GM18858 (cell line): ENCODE measurements at regions not wholly inside any gene's neighbourhood (a gene's known extent, or its start where the extent isn't known, plus 50 kb on each side); places are given as distances from the start of the nearest gene placed in this dataset.

ENCODE experiments used
- ATAC-seq: cut with Tn5 transposase; IDR thresholded peaks from one replicate; pipeline ENCODE4 v1.9.1; 2021; ENCODE audit not compliant: unreplicated experiment

- no peak for ATAC-seq
Measured at GRCh38 chr14:61226015-61226654, 55.0 kb downstream of the TMEM30B start.

DNA sequence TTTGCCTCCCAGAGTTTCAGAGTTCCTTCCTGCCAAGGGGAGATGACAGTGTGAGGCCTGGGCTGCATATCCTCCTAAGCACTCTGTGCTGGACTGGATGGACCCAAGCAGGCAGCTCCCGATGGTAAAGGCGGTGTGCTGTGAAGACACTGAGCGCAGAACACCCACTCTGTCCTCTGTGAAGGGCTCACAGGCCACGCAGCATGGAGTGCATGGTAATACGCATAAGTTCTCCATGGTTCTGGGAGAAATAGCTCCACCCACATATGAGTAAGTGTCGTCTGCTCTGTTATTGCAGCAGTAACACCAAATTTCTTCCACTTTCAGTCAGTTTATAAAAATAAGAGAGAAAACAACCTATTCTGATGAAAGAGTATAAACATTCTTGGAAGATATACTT lies 55.8 kb downstream of the TMEM30B start:
- no peak for ATAC-seq

DNA sequence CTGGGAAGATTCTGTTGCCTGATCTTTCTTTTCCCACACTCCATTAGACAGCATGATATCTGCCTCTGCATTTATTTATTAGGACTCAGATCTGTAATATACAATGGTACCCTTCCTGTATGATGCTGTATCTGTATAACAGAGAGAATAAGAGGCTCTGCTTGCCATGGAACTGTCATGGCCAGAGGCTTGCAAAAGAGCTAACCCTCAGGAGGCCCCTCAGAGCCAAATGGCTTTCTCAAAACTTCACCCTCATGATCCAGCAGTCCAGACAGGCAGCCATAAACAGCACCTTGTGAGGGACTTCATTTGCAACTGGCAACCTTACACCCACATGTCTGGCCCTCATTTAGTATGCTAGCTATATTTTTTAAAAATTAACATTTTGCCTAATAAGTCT lies 57.6 kb downstream of the TMEM30B start:
- ATAC-seq: no peak

- ATAC-seq: no peak
Measured at GRCh38 chr14:61222388-61222787, 58.8 kb downstream of the TMEM30B start.

DNA sequence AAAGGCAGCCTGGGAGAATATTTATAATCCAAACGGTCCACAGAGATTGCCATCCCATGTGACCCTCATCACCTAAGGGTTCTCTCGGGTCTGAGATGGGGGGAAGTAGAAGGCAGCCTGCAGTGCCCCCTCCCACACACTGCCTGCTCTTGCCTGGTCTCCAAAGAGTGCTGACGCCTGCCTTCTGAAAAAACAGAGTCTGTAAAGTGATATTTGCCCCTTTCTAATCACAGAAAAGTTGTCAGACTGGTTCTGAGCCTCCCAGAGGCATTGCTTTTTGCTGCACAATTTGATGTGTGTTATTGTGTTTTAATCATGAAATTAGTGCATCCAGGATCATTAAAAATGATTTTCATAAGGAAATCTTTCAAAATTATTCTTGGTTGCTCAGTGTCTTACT lies 59.2 kb downstream of the TMEM30B start:
- no peak for ATAC-seq

- no peak for ATAC-seq
Measured at GRCh38 chr14:61219673-61220072, 61.5 kb downstream of the TMEM30B start.

- no peak for ATAC-seq
Measured at GRCh38 chr14:61219256-61219655, 61.9 kb downstream of the TMEM30B start.

DNA sequence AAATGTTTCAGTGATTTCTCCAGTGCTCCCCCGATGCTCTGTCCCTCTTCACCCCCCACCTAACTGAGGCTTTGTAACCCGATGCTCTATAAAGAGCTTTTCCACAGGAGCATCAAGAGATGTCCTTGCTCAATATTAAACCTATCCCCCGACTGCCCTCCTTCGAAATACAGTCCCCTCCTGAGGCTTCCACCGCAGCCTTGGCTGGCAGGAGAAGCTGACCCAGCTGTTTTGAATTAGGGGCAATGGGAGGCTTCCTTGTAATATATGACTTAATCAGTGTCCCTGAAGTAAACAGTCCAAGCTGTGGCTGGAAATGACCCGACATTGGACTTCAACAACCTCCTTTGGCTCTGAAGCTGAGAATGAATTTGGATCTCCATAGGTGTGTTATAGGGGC lies 62.4 kb downstream of the TMEM30B start:
- no peak for ATAC-seq

DNA sequence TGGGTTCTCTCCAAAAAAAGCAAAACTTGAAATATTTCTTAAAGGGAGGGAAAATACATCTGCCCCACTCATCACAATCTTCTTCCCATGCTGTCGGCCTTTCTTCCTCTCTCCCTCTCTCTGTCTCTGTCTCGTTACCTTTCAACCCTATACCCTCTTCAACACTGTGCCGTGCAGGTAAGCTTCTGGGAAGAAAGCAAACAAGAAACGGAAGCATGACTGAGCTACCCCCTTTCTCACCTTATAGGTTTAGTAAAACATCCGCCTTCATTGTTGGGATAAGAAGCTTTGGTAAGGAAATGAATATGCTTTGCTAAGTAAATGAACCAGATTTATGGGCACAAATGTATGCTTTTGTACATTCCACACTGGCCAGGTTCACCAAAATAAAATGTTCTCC lies 63.0 kb downstream of the TMEM30B start:
- ATAC-seq: no peak

GRCh38 chr14:61217516-61217915 lies 63.6 kb downstream of the TMEM30B start:
- no peak for ATAC-seq

GRCh38 chr14:61215222-61216020 lies 65.7 kb downstream of the TMEM30B start:
- no peak for ATAC-seq

DNA sequence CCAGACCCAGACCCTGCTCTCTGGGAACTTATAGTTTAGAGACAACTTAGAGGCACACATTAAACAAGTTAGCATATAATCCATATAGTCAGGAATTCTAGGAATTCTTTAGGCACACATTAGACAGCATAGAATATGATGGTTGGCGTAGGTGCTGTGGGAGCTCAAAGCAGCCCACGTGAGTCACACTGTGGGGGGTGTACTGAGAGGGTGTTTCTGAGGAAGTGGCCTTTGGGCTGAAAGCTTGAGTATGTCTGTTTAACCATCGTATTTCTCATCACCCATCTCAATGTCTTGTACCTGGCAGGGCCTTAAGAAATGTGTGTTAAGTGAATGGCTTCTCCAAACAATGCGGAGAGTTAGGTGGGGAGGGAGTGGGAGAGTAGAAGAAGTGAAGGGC lies 67.2 kb downstream of the TMEM30B start:
- no peak for ATAC-seq

GRCh38 chr14:61213191-61213621 lies 67.9 kb downstream of the TMEM30B start:
- no peak for ATAC-seq

DNA sequence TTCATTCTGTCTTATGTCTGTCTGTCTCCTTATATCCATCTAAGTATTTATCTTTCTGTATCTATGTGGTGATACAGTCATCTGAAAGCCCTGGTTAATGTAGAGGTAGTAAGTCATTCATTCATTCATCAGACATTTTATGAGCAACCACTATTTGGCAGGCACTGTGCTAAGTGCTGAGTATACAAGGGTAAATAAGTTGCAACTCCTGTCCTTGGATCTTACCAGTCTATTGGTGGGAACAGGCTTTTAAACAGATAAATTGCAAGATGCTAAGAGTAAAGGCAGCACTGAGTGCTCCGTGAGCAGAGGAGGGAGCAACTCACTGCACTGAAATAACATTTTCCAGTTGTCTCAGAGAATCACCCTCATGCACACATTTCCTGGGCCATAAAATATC lies 68.6 kb downstream of the TMEM30B start:
- no peak for ATAC-seq

- no peak for ATAC-seq
Measured at GRCh38 chr14:61211476-61212255, 69.5 kb downstream of the TMEM30B start.

DNA sequence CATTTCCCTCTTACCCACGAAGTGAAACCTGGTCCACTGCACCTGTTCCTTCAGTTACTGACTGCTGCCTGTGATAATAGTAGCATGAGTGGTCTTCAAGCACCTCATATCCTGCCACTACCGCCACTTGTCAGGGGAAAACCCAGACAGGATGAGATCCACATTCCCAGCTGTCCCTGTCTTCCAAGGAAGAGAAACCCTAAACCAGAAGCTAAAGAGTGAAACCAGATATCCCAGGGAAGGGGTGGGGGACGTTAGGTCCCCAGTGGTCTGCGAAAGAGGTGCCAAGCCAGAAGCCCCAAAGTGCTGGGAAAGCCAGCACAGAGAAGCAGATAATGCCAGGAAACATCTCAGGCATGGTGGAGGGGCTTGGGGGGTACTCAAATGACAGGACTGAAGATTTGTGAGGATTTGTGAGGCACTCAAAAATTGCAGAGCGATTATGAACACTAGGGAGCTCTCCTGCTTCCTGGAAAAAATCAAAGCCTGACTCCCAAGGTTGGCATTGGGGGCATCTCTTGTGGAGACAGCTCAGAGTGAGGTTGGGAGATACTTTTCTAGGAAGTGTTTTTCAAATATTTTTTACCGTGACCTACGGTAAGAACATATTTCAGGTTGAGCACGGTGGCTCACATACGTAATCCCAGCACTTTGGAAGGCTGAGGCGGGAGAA lies 77.9 kb downstream of the TMEM30B start:
- ATAC-seq: no peak

- ATAC-seq: no peak
Measured at GRCh38 chr14:61202124-61202523, 79.0 kb downstream of the TMEM30B start.

DNA sequence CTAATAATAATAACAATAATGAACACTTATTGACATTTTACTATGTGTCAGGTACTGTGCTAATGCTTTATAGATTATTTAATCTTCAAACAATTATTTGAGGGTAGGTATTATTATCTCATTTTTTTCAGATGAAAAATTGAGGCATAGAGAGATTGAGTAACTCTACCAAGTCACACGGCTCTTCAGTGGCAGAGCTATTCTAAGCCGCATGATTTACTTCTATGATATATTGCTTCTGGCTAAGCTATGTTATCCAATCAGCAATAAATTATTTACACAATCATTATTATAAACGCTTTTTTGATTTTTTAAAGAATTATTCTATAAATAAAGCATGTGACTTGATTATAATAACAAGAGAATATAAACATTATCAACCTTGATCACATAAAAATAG lies 80.0 kb downstream of the TMEM30B start:
- ATAC-seq: no peak

GRCh38 chr14:61197416-61197815 lies 83.7 kb downstream of the TMEM30B start:
- no peak for ATAC-seq

DNA sequence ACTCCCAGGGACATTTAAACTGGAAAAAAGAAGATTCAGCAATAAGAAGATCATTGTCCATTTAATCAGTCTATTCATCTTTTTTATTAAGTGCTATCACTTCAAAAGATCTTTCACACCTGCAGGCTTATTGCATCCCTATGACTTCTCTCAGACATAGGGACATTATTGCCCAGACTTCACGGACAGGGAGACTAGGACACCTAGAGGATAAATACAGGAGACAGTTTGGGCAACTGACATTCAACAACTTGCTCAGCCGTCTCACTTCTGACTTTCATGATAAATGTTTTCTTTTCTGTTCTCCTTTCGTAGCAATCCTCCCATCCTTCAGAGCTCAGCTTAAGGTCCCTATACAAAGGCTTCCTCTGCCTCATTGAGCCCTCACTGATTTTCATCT lies 84.3 kb downstream of the TMEM30B start:
- no peak for ATAC-seq

GRCh38 chr14:61196034-61196433 lies 85.1 kb downstream of the TMEM30B start:
- no peak for ATAC-seq
